H9 (cell line): ENCODE measurements at regions not wholly inside any gene's neighbourhood (a gene's known extent, or its start where the extent isn't known, plus 50 kb on each side); places are given as distances from the start of the nearest gene placed in this dataset.
"Not testable (repeated sequence)": the region's sequence is repeated elsewhere in the genome, so short reads cannot be mapped to it uniquely, and the experiment has no call there.

Experiments used
- DNase-seq: peaks from one replicate; pipeline ENCODE4 v3.0.0-alpha.2; 2017
- H2AFZ ChIP-seq: one replicate; pipeline ENCODE4 v1.6.1; 2013; ENCODE audit warnings: mild to moderate bottlenecking, low read length, control low read depth, moderate library complexity
- H2AK5ac ChIP-seq: 2 replicates; pipeline ENCODE4 v1.6.1; 2013; ENCODE audit warnings: low read length, control low read depth, mixed read lengths; ENCODE audit not compliant: insufficient read length
- H2BK120ac ChIP-seq: one replicate; pipeline ENCODE4 v1.6.1; 2013; ENCODE audit warnings: low read depth, mild to moderate bottlenecking, low read length, control low read depth, inconsistent platforms; ENCODE audit not compliant: poor library complexity, severe bottlenecking
- H2BK12ac ChIP-seq: 2 replicates; pipeline ENCODE4 v1.6.1; 2013; ENCODE audit warnings: low read length, control low read depth, mixed read lengths, low read depth; ENCODE audit not compliant: insufficient read length
- H2BK15ac ChIP-seq: 2 replicates; pipeline ENCODE4 v1.6.1; 2013; ENCODE audit warnings: low read depth, low read length, control low read depth
- H2BK20ac ChIP-seq: one replicate; pipeline ENCODE4 v1.6.1; 2013; ENCODE audit warnings: low read depth, mild to moderate bottlenecking, low read length, control low read depth, inconsistent platforms; ENCODE audit not compliant: poor library complexity, severe bottlenecking
- H2BK5ac ChIP-seq: 2 replicates; pipeline ENCODE4 v1.6.1; 2013; ENCODE audit warnings: low read length, control low read depth, mixed read lengths; ENCODE audit not compliant: insufficient read length
- H3K14ac ChIP-seq: 2 replicates; pipeline ENCODE4 v1.6.1; 2013; ENCODE audit warnings: low read length, control low read depth; ENCODE audit not compliant: insufficient read depth
- H3K18ac ChIP-seq: 2 replicates; pipeline ENCODE4 v1.6.1; 2013; ENCODE audit warnings: low read depth, mild to moderate bottlenecking, mixed read lengths, low read length, control low read depth; ENCODE audit not compliant: insufficient read length
- H3K23ac ChIP-seq: 2 replicates; pipeline ENCODE4 v1.6.1; 2013; ENCODE audit warnings: low read length, control low read depth, mixed read lengths, low read depth; ENCODE audit not compliant: insufficient read length
- H3K23me2 ChIP-seq: 2 replicates; pipeline ENCODE4 v1.6.1; 2013; ENCODE audit warnings: low read depth, mild to moderate bottlenecking, mixed read lengths, low read length, control low read depth; ENCODE audit not compliant: insufficient read length, poor library complexity, severe bottlenecking
- H3K27ac ChIP-seq: 2 replicates; pipeline ENCODE4 v1.5.1; 2013; ENCODE audit warnings: low read length, control low read depth, mixed read lengths, low read depth; ENCODE audit not compliant: insufficient read length
- H3K27me3 ChIP-seq: 2 replicates; pipeline ENCODE4 v1.6.1; 2013; ENCODE audit warnings: low read length, control low read depth, inconsistent platforms; ENCODE audit not compliant: insufficient read depth
- H3K4ac ChIP-seq: 2 replicates; pipeline ENCODE4 v1.6.1; 2013; ENCODE audit warnings: low read depth, mild to moderate bottlenecking, control low read depth, inconsistent platforms, low read length, moderate library complexity
- H3K4me1 ChIP-seq: 2 replicates; pipeline ENCODE4 v1.6.1; 2013; ENCODE audit warnings: low read length, control low read depth, inconsistent platforms; ENCODE audit not compliant: insufficient read depth
- H3K4me2 ChIP-seq: 2 replicates; pipeline ENCODE4 v1.6.1; 2013; ENCODE audit warnings: low read length, control low read depth, mixed read lengths; ENCODE audit not compliant: insufficient read length, insufficient read depth
- H3K56ac ChIP-seq: 2 replicates; pipeline ENCODE4 v1.6.1; 2013; ENCODE audit warnings: low read depth, mild to moderate bottlenecking, mixed read lengths, low read length, control low read depth; ENCODE audit not compliant: insufficient read length
- H3K79me1 ChIP-seq: 2 replicates; pipeline ENCODE4 v1.6.1; 2013; ENCODE audit warnings: low read depth, mild to moderate bottlenecking, moderate library complexity, low read length, control low read depth, inconsistent platforms; ENCODE audit not compliant: insufficient read depth, poor library complexity, severe bottlenecking
- H3K79me2 ChIP-seq: 2 replicates; pipeline ENCODE4 v1.6.1; 2013; ENCODE audit warnings: low read length, control low read depth, inconsistent platforms; ENCODE audit not compliant: insufficient read depth
- H3K9ac ChIP-seq: 2 replicates; pipeline ENCODE4 v1.6.1; 2013; ENCODE audit warnings: low read length, control low read depth, mixed read lengths; ENCODE audit not compliant: insufficient read length; ENCODE audit errors: extremely low read depth
- H3K9me3 ChIP-seq: one replicate; pipeline ENCODE4 v1.6.1; 2013; ENCODE audit warnings: low read depth, low read length, inconsistent platforms; ENCODE audit not compliant: control insufficient read depth
- H3T11ph ChIP-seq: one replicate; pipeline ENCODE4 v1.6.1; 2013; ENCODE audit warnings: mild to moderate bottlenecking, low read length, control low read depth, inconsistent platforms
- H4K20me1 ChIP-seq: one replicate; pipeline ENCODE4 v1.6.1; 2013; ENCODE audit not compliant: control insufficient read depth, insufficient read length, insufficient read depth
- H4K5ac ChIP-seq: 2 replicates; pipeline ENCODE4 v1.6.1; 2013; ENCODE audit warnings: low read depth, mild to moderate bottlenecking, mixed read lengths, low read length, control low read depth; ENCODE audit not compliant: insufficient read length
- H4K8ac ChIP-seq: replicated peaks from 2 replicates; pipeline ENCODE4 v1.6.1; 2013; ENCODE audit warnings: low read length, control low read depth, mixed read lengths, low read depth; ENCODE audit not compliant: insufficient read length
- H4K91ac ChIP-seq: 2 replicates; pipeline ENCODE4 v1.6.1; 2013; ENCODE audit warnings: low read depth, mild to moderate bottlenecking, moderate library complexity, mixed read lengths, low read length, control low read depth; ENCODE audit not compliant: insufficient read length
- H3K27ac Mint-ChIP-seq, 3 experiments: 2 replicates in 2 of 3; 3 replicates in 1 of 3; pipeline ENCODE4 v1.8.0; 2020 to 2021; ENCODE audit warnings: mixed read lengths in 3 of 3, mild to moderate bottlenecking in 1 of 3, moderate library complexity in 1 of 3
- H3K27me3 Mint-ChIP-seq: 2 replicates; pipeline ENCODE4 v1.8.0; 2021; ENCODE audit warnings: low read depth, mild to moderate bottlenecking, moderate library complexity, mixed read lengths
- H3K36me3 Mint-ChIP-seq, 3 experiments: 2 replicates in 2 of 3; 3 replicates in 1 of 3; pipeline ENCODE4 v1.8.0; 2020 to 2021; ENCODE audit warnings: low read depth in 3 of 3, mixed read lengths in 3 of 3; ENCODE audit not compliant: insufficient read depth in 1 of 3
- H3K4me1 Mint-ChIP-seq, 2 experiments: 2 replicates each; pipeline ENCODE4 v1.8.0; 2020; ENCODE audit warnings: mixed read lengths in 2 of 2
- H3K4me3 Mint-ChIP-seq, 2 experiments: 2 replicates in 1 of 2; 3 replicates in 1 of 2; pipeline ENCODE4 v1.8.0; 2020 to 2021; ENCODE audit warnings: mild to moderate bottlenecking in 2 of 2, mixed read lengths in 2 of 2, moderate library complexity in 1 of 2
- H3K9me3 Mint-ChIP-seq, 2 experiments: 2 replicates in 1 of 2; 3 replicates in 1 of 2; pipeline ENCODE4 v1.8.0; 2020; ENCODE audit warnings: mild to moderate bottlenecking in 2 of 2, mixed read lengths in 2 of 2, moderate library complexity in 1 of 2
- WGBS: extraction: QIAGEN DNeasy Blood & Tissue Kit; methylation state at CpG from one replicate; pipeline ENCODE4 v1.1.7; 2013; ENCODE audit warnings: missing lambda C conversion rate, low lambda C conversion rate, mixed read lengths; ENCODE audit not compliant: insufficient read length; ENCODE audit errors: extremely low coverage; 5-methylcytosine and 5-hydroxymethylcytosine counted together
- TF ChIP-seq, protein P1 (sequence below): fragments of 200-600 bp; sonication (generic); conservative IDR thresholded peaks from 3 replicates; pipeline ENCODE4 v1.8.0; 2021; ENCODE audit warnings: antibody characterized with exemption, mild to moderate bottlenecking

DNA sequence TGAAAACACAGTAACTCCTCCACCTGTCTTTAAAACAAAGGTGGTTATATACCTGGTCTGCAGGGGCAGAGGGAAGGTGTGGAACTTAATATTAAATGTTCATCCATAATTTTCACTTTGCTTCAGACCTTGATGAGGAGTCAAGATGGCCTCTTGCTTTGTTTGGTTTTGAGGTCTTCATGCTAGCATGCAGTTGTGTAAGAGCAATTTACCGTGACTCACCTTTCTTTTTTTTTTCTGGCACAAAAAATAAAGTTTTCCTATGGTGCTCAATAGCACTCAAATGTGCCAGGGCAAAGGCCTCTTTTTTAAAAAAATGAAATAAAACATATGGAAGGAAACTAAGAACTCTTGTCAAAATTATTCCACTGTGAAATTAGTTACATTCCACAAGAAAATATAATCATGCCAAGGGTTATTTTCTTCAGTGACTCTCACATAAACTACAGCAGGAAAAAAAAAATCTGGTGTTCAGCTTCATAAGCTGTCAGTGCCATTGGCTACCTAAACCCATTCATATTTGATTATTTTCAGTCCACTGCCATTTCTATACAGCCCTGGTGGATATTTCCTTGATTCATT, 128.2 kb downstream of the SLC7A11 start:
- H3T11ph ChIP-seq = no peak overlapping the region
- no peak overlapping the region for H3K4me2 ChIP-seq
- no peaks in the 10 kb centered on the region for H3K27me3 ChIP-seq
- peak overlapping the region; percentile 44 for H2BK120ac ChIP-seq
- H4K91ac ChIP-seq = no peak overlapping the region
- H4K5ac ChIP-seq = no peak overlapping the region
- WGBS = no CpG with 5 or more reads among the region's 1 CpG
- H3K27ac ChIP-seq = no peak overlapping the region
- H3K56ac ChIP-seq = no peak overlapping the region
- peaks cover 4 to 6% (median 6%) of the 10 kb centered on the region in 3 experiments; a peak in 6 of 7 replicates for H3K36me3 Mint-ChIP-seq
- TF ChIP-seq, protein P1, sequence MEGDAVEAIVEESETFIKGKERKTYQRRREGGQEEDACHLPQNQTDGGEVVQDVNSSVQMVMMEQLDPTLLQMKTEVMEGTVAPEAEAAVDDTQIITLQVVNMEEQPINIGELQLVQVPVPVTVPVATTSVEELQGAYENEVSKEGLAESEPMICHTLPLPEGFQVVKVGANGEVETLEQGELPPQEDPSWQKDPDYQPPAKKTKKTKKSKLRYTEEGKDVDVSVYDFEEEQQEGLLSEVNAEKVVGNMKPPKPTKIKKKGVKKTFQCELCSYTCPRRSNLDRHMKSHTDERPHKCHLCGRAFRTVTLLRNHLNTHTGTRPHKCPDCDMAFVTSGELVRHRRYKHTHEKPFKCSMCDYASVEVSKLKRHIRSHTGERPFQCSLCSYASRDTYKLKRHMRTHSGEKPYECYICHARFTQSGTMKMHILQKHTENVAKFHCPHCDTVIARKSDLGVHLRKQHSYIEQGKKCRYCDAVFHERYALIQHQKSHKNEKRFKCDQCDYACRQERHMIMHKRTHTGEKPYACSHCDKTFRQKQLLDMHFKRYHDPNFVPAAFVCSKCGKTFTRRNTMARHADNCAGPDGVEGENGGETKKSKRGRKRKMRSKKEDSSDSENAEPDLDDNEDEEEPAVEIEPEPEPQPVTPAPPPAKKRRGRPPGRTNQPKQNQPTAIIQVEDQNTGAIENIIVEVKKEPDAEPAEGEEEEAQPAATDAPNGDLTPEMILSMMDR = no peak
- H2AK5ac ChIP-seq = no peak overlapping the region
- no peak overlapping the region for H2BK20ac ChIP-seq
- no peak overlapping the region for H3K23ac ChIP-seq
- peaks cover 0 to 8% of the 10 kb centered on the region in 2 experiments; a peak in 3 of 5 replicates for H3K9me3 Mint-ChIP-seq
- no peaks in the 10 kb centered on the region for H4K20me1 ChIP-seq
- H3K14ac ChIP-seq = no peak overlapping the region
- H3K4ac ChIP-seq = no peak overlapping the region
- no peaks in the 10 kb centered on the region for H3K79me1 ChIP-seq
- no peak overlapping the region for H3K18ac ChIP-seq
- H3K4me1 Mint-ChIP-seq = peaks cover 39 to 49% of the 10 kb centered on the region in 2 experiments
- no peak overlapping the region for H2BK12ac ChIP-seq
- H2BK15ac ChIP-seq = no peak overlapping the region
- H2AFZ ChIP-seq = no peak overlapping the region
- H3K79me2 ChIP-seq = no peaks in the 10 kb centered on the region
- 0 out of 2 replicates have a peak, but pooled peaks cover 2% of the 10 kb centered on the region for H3K4me1 ChIP-seq
- H3K27me3 Mint-ChIP-seq = no peaks in the 10 kb centered on the region
- no peak overlapping the region for H3K4me3 Mint-ChIP-seq
- H3K23me2 ChIP-seq = no peaks in the 10 kb centered on the region
- no peak overlapping the region for H2BK5ac ChIP-seq
- H3K9me3 ChIP-seq = peaks cover under 1% of the 10 kb centered on the region
- no peak overlapping the region for H3K27ac Mint-ChIP-seq
- no peak for DNase-seq
- no peak overlapping the region for H4K8ac ChIP-seq
- no peak overlapping the region for H3K9ac ChIP-seq

DNA sequence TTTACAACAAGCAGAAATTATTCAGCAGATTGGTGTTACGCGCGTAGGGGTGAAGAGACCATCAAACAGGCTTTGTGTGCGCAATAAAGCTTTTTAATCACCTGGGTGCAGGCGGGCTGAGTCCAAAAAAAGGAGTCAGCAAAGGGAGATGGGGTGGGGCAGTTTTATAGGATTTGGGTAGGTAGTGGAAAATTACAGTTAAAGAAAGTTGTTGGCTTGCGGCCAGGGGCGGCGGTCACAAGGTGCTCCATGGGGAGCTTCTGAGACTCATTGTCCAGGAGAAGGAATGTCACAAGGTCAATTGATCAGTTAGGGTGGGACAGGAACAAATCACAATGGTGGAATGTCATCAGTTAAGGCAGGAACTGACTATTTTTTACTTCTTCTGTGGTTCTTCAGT, 129.3 kb downstream of the SLC7A11 start:
- H4K8ac ChIP-seq, H4K5ac ChIP-seq, H3K56ac ChIP-seq, H3K79me2 ChIP-seq, H3K79me1 ChIP-seq, H3K9me3 ChIP-seq, H2AFZ ChIP-seq, H3K18ac ChIP-seq, H2BK20ac ChIP-seq, H3K27me3 ChIP-seq, H3K4ac ChIP-seq, H4K20me1 ChIP-seq, H3T11ph ChIP-seq, H3K14ac ChIP-seq, H3K4me1 ChIP-seq, H2BK5ac ChIP-seq, H3K23ac ChIP-seq, H4K91ac ChIP-seq, H2BK12ac ChIP-seq, H3K23me2 ChIP-seq, H2BK15ac ChIP-seq, H3K27me3 Mint-ChIP-seq, H3K9ac ChIP-seq: not testable (repeated sequence)
- no CpG with 5 or more reads among the region's 8 CpGs for WGBS
- Histone ChIP-seq H2BK120ac (peak overlapping the region; percentile 44), H3K4me2 (peak overlapping the region; percentile 42), H2AK5ac (peak overlapping the region; percentile 80), H3K27ac (peak overlapping the region; percentile 91)
- DNase-seq = peak; percentile 53
- peaks cover 11 to 12% (median 12%) of the 10 kb centered on the region in 3 experiments for H3K36me3 Mint-ChIP-seq
- peak overlapping the region; percentile 89 to 97 (median 92) for H3K27ac Mint-ChIP-seq
- peak overlapping the region in 1 of 2 experiments; percentile 21; a peak in 3 of 5 replicates for H3K4me3 Mint-ChIP-seq
- peaks cover 41 to 50% of the 10 kb centered on the region in 2 experiments for H3K4me1 Mint-ChIP-seq
- peaks cover 7 to 14% of the 10 kb centered on the region in 2 experiments for H3K9me3 Mint-ChIP-seq
